Left ventricle myocardium inferior (tissue), 1 donor: ENCODE measurements at regions not wholly inside any gene's neighbourhood (a gene's known extent, or its start where the extent isn't known, plus 50 kb on each side); places are given as distances from the start of the nearest gene placed in this dataset.

ENCODE experiments used
- DNase-seq: peaks from one replicate; pipeline ENCODE4 v3.0.0-alpha.2; 2020
- H3K27ac ChIP-seq: fragments of 200-600 bp; replicated peaks from 2 replicates; pipeline ENCODE4 v1.8.0; 2021
- H3K27me3 ChIP-seq: fragments of 200-600 bp; 2 replicates; pipeline ENCODE4 v1.8.0; 2021; ENCODE audit warnings: low read depth
- H3K36me3 ChIP-seq: fragments of 200-600 bp; 2 replicates; pipeline ENCODE4 v1.8.0; 2021
- H3K4me1 ChIP-seq: fragments of 200-600 bp; 2 replicates; pipeline ENCODE4 v1.8.0; 2021
- H3K4me3 ChIP-seq: fragments of 200-600 bp; 2 replicates; pipeline ENCODE4 v1.8.0; 2021; ENCODE audit warnings: mild to moderate bottlenecking, moderate library complexity
- H3K9me3 ChIP-seq: fragments of 200-600 bp; replicated peaks from 2 replicates; pipeline ENCODE4 v1.8.0; 2021
- CTCF ChIP-seq: fragments of 200-600 bp; IDR thresholded peaks from 2 replicates; pipeline ENCODE4 v1.8.0; 2021; ENCODE audit warnings: antibody characterized with exemption, mild to moderate bottlenecking, borderline replicate concordance
- intact Hi-C: fragments of 100-400 bp; cut with micrococcal nuclease; formaldehyde crosslinking; loops from one replicate; pipeline ENCODE4 v1.11.0; 2022
- donor health status: DM: no; HTN: yes; CAD: no; lungs with severe emphysema.

GRCh38 chr4:14359991-14360390, 642.3 kb upstream of the CPEB2 start:
- H3K9me3 ChIP-seq, result no peaks in the 10 kb centered on the region
- no peak for DNase-seq
- H3K27me3 ChIP-seq, result no peaks in the 10 kb centered on the region
- H3K27ac ChIP-seq, result no peak overlapping the region
- no peaks in the 10 kb centered on the region for H3K4me1 ChIP-seq
- intact Hi-C loops, result no loop called here
- no peak for TF ChIP-seq CTCF
- H3K4me3 ChIP-seq, result no peak overlapping the region
- H3K36me3 ChIP-seq, result no peaks in the 10 kb centered on the region

- no peak for TF ChIP-seq CTCF
- H3K9me3 ChIP-seq, result no peaks in the 10 kb centered on the region
- no peaks in the 10 kb centered on the region for H3K27me3 ChIP-seq
- no peak overlapping the region for H3K4me3 ChIP-seq
- H3K4me1 ChIP-seq, result no peaks in the 10 kb centered on the region
- H3K27ac ChIP-seq, result no peak overlapping the region
- intact Hi-C loops, result no loop called here
- H3K36me3 ChIP-seq, result no peaks in the 10 kb centered on the region
- no peak for DNase-seq
These were observed 641.2 kb upstream of the CPEB2 start for GRCh38 chr4:14361084-14361483.

- H3K27ac ChIP-seq, result no peak overlapping the region
- DNase-seq, result no peak
- H3K4me1 ChIP-seq, result no peaks in the 10 kb centered on the region
- H3K27me3 ChIP-seq, result no peaks in the 10 kb centered on the region
- no peak for TF ChIP-seq CTCF
- no peaks in the 10 kb centered on the region for H3K9me3 ChIP-seq
- no peak overlapping the region for H3K4me3 ChIP-seq
- H3K36me3 ChIP-seq, result no peaks in the 10 kb centered on the region
- intact Hi-C loops, result no loop called here
These were observed 639.9 kb upstream of the CPEB2 start for GRCh38 chr4:14362385-14362784.

- no peaks in the 10 kb centered on the region for H3K27me3 ChIP-seq
- H3K27ac ChIP-seq, result no peak overlapping the region
- no peaks in the 10 kb centered on the region for H3K36me3 ChIP-seq
- H3K4me3 ChIP-seq, result no peak overlapping the region
- peaks cover 12% of the 10 kb centered on the region for H3K4me1 ChIP-seq
- DNase-seq, result no peak
- H3K9me3 ChIP-seq, result no peaks in the 10 kb centered on the region
- intact Hi-C loops, result no loop called here
- no peak for TF ChIP-seq CTCF
These were observed 637.2 kb upstream of the CPEB2 start for GRCh38 chr4:14364953-14365536.

- no peak for TF ChIP-seq CTCF
- H3K4me3 ChIP-seq, result no peak overlapping the region
- peaks cover 12% of the 10 kb centered on the region for H3K4me1 ChIP-seq
- no peak overlapping the region for H3K27ac ChIP-seq
- intact Hi-C loops, result no loop called here
- no peaks in the 10 kb centered on the region for H3K27me3 ChIP-seq
- DNase-seq, result peak; percentile 17
- H3K9me3 ChIP-seq, result no peaks in the 10 kb centered on the region
- no peaks in the 10 kb centered on the region for H3K36me3 ChIP-seq
These were observed 633.9 kb upstream of the CPEB2 start for GRCh38 chr4:14368391-14368790.

- Histone ChIP-seq H3K4me3 (no peak overlapping the region), H3K27me3 (no peaks in the 10 kb centered on the region), H3K9me3 (no peaks in the 10 kb centered on the region), H3K36me3 (no peaks in the 10 kb centered on the region), H3K4me1 (peaks cover 12% of the 10 kb centered on the region), H3K27ac (no peak overlapping the region)
- no peak for TF ChIP-seq CTCF
- intact Hi-C loops, result no loop called here
- DNase-seq, result no peak
These were observed 631.1 kb upstream of the CPEB2 start for GRCh38 chr4:14371131-14371530.
